ENCODE measurements at regions not wholly inside any gene's neighbourhood (a gene's known extent, or its start where the extent isn't known, plus 50 kb on each side); places are given as distances from the start of the nearest gene placed in this dataset.

DNA sequence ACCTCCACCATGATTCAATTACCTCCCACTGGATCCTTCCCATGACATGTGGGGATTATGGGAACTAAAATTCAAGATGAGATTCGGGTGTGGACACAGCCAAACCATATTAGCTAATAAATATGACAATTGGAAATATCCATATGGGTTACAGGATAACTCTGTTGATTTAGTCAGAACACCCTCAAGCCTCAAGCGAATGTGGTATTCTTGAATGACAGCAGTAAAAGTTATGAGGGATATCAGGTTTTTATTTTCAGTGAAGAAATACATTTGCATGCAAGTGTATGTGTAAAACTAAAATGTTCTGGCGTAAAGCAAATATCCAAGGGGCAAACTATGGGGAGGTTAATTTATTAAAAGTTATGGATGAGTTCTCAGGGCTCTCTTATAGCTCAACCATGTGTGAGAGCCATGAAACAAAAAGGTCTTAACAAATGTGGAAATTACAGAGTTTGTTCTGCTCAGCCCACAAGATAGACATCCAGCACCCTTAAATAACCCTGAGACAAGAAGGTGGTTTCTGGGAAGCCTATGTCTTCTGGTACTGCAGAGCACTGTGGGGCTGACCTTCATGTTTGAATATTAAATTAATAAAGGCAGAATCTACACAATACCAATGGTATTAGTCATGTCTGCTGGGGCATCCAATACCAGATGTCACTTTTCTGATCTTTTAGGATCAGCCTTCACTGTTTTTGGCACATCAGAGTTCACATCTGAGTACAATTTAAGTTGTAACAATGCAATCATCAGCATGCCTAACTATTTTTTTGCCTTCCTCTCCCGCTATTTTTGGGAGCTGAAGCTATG is 370.5 kb upstream of the RSPO3 start:
- no peaks in the 10 kb centered on the region for H3K9me2 ChIP-seq (replicated peaks; ENCODE audit: insufficient read depth, low read length)
- no peak for TF ChIP-seq EZH2 (optimal IDR thresholded peaks at IDR 0.05; ENCODE audit: low read depth, low read length)
- TF ChIP-seq, protein P1, sequence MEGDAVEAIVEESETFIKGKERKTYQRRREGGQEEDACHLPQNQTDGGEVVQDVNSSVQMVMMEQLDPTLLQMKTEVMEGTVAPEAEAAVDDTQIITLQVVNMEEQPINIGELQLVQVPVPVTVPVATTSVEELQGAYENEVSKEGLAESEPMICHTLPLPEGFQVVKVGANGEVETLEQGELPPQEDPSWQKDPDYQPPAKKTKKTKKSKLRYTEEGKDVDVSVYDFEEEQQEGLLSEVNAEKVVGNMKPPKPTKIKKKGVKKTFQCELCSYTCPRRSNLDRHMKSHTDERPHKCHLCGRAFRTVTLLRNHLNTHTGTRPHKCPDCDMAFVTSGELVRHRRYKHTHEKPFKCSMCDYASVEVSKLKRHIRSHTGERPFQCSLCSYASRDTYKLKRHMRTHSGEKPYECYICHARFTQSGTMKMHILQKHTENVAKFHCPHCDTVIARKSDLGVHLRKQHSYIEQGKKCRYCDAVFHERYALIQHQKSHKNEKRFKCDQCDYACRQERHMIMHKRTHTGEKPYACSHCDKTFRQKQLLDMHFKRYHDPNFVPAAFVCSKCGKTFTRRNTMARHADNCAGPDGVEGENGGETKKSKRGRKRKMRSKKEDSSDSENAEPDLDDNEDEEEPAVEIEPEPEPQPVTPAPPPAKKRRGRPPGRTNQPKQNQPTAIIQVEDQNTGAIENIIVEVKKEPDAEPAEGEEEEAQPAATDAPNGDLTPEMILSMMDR (IDR thresholded peaks at IDR 0.05; ENCODE audit: low read length), result no peak
- no peak for TF ChIP-seq EZH2phosphoT487 (IDR thresholded peaks at IDR 0.05; ENCODE audit: low read length)
- H3K4me2 ChIP-seq (ENCODE audit: low read depth, low read length), result no peak overlapping the region
- H3K27me3 ChIP-seq (replicated peaks; ENCODE audit: insufficient read depth, low read length), result no peaks in the 10 kb centered on the region
- no peaks in the 10 kb centered on the region for H3F3A ChIP-seq (ENCODE audit: insufficient read depth, low read length)
- H3K79me2 ChIP-seq (ENCODE audit: low read length), result no peaks in the 10 kb centered on the region
- no peaks in the 10 kb centered on the region for H3K36me3 ChIP-seq (replicated peaks; ENCODE audit: insufficient read depth, low read length)
- no peaks in the 10 kb centered on the region for H3K9me3 ChIP-seq (replicated peaks; ENCODE audit: insufficient read depth, low read length)
- H3K4me1 ChIP-seq (ENCODE audit: low read length), result no peaks in the 10 kb centered on the region
- H3K4me3 ChIP-seq (ENCODE audit: low read length), result no peak overlapping the region
- H3K27ac ChIP-seq (ENCODE audit: low read length), result no peak overlapping the region
- no peak overlapping the region for H3K9ac ChIP-seq (ENCODE audit: low read length)
- no peak overlapping the region for H2AFZ ChIP-seq (ENCODE audit: low read length)
- H4K20me1 ChIP-seq (ENCODE audit: insufficient read depth, low read length), result no peaks in the 10 kb centered on the region
- no peak for DNase-seq

- TF ChIP-seq, protein P1 (IDR thresholded peaks at IDR 0.05; ENCODE audit: low read length), result no peak
- TF ChIP-seq EZH2 (optimal IDR thresholded peaks at IDR 0.05; ENCODE audit: low read depth, low read length), result no peak
- no peak for TF ChIP-seq EZH2phosphoT487 (IDR thresholded peaks at IDR 0.05; ENCODE audit: low read length)
Measured at GRCh38 chr6:126753606-126754005, 364.9 kb upstream of the RSPO3 start.

DNA sequence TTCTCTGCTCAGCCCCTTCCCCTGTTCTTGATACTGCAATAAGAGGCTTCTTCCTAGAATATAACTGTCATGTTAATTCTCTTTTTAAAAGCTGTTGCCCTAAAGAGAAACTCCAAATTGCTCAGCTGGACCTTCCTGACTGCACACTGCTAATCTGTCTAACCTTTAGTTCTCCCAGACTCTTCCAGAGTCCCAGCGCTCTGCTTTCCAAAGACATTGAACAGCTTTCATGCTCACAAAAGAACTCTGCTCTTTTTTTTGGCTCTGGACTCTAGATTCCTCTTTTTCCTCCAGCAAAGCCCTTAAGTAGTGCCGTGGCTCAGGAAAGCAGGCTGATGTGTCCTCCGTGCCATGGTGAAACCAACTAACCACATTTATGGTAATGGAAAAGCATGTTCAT is 356.6 kb upstream of the RSPO3 start:
- no peak for TF ChIP-seq EZH2 (optimal IDR thresholded peaks at IDR 0.05; ENCODE audit: low read depth, low read length)
- TF ChIP-seq, protein P1 (IDR thresholded peaks at IDR 0.05; ENCODE audit: low read length), result no peak
- TF ChIP-seq EZH2phosphoT487 (IDR thresholded peaks at IDR 0.05; ENCODE audit: low read length), result no peak
- no peak overlapping the region for H3K4me3 ChIP-seq (ENCODE audit: low read length)
- no peaks in the 10 kb centered on the region for H3K36me3 ChIP-seq (replicated peaks; ENCODE audit: insufficient read depth, low read length)
- no peaks in the 10 kb centered on the region for H4K20me1 ChIP-seq (ENCODE audit: insufficient read depth, low read length)
- no peak overlapping the region for H3K27ac ChIP-seq (ENCODE audit: low read length)
- H3F3A ChIP-seq (ENCODE audit: insufficient read depth, low read length), result no peaks in the 10 kb centered on the region
- H3K79me2 ChIP-seq (ENCODE audit: low read length), result no peaks in the 10 kb centered on the region
- H3K9me2 ChIP-seq (replicated peaks; ENCODE audit: insufficient read depth, low read length), result no peaks in the 10 kb centered on the region
- no peak overlapping the region for H2AFZ ChIP-seq (ENCODE audit: low read length)
- H3K9ac ChIP-seq (ENCODE audit: low read length), result no peak overlapping the region
- no peaks in the 10 kb centered on the region for H3K27me3 ChIP-seq (replicated peaks; ENCODE audit: insufficient read depth, low read length)
- no peaks in the 10 kb centered on the region for H3K9me3 ChIP-seq (replicated peaks; ENCODE audit: insufficient read depth, low read length)
- no peak overlapping the region for H3K4me2 ChIP-seq (ENCODE audit: low read depth, low read length)
- no peak for DNase-seq
- H3K4me1 ChIP-seq (ENCODE audit: low read length), result no peaks in the 10 kb centered on the region

More at GRCh38 chr6:126753606-126754005, 364.9 kb upstream of the RSPO3 start:
- no peaks in the 10 kb centered on the region for H3K9me3 ChIP-seq (replicated peaks; ENCODE audit: insufficient read depth, low read length)
- no peaks in the 10 kb centered on the region for H3F3A ChIP-seq (ENCODE audit: insufficient read depth, low read length)
- H4K20me1 ChIP-seq (ENCODE audit: insufficient read depth, low read length), result no peaks in the 10 kb centered on the region
- no peaks in the 10 kb centered on the region for H3K79me2 ChIP-seq (ENCODE audit: low read length)
- DNase-seq, result no peak
- no peak overlapping the region for H3K27ac ChIP-seq (ENCODE audit: low read length)
- H3K4me3 ChIP-seq (ENCODE audit: low read length), result no peak overlapping the region
- H3K9ac ChIP-seq (ENCODE audit: low read length), result no peak overlapping the region
- H3K4me2 ChIP-seq (ENCODE audit: low read depth, low read length), result no peak overlapping the region
- no peak overlapping the region for H2AFZ ChIP-seq (ENCODE audit: low read length)
- no peaks in the 10 kb centered on the region for H3K36me3 ChIP-seq (replicated peaks; ENCODE audit: insufficient read depth, low read length)
- no peaks in the 10 kb centered on the region for H3K9me2 ChIP-seq (replicated peaks; ENCODE audit: insufficient read depth, low read length)
- H3K4me1 ChIP-seq (ENCODE audit: low read length), result no peaks in the 10 kb centered on the region
- H3K27me3 ChIP-seq (replicated peaks; ENCODE audit: insufficient read depth, low read length), result no peaks in the 10 kb centered on the region
